MG63 (cell line): ENCODE measurements at regions not wholly inside any gene's neighbourhood (a gene's known extent, or its start where the extent isn't known, plus 50 kb on each side); places are given as distances from the start of the nearest gene placed in this dataset.

ENCODE experiments used
- DNase-seq: peaks from one replicate; pipeline ENCODE4 v3.0.0-alpha.2; 2020
- H3K27me3 ChIP-seq: fragments of 250-450 bp; sonication (Bioruptor Pico); 2 replicates; pipeline ENCODE4 v1.5.1; 2020; ENCODE audit warnings: mild to moderate bottlenecking, moderate library complexity
- H3K36me3 ChIP-seq: fragments of 250-450 bp; sonication (Bioruptor Pico); 2 replicates; pipeline ENCODE4 v1.5.1; 2020; ENCODE audit warnings: mild to moderate bottlenecking, moderate library complexity
- H3K4me3 ChIP-seq: fragments of 250-450 bp; sonication (Bioruptor Pico); 2 replicates; pipeline ENCODE4 v1.5.1; 2020; ENCODE audit warnings: mild to moderate bottlenecking, moderate library complexity
- H3K9me3 ChIP-seq: fragments of 250-450 bp; sonication (Bioruptor Pico); 2 replicates; pipeline ENCODE4 v1.5.1; 2020; ENCODE audit warnings: mild to moderate bottlenecking, moderate library complexity

GRCh38 chr22:49087716-49088601, 739.7 kb downstream of the BRD1 start:
- DNase-seq, result no peak
- no peaks in the 10 kb centered on the region for H3K9me3 ChIP-seq

GRCh38 chr22:49087198-49087597, 740.5 kb downstream of the BRD1 start:
- no peaks in the 10 kb centered on the region for H3K36me3 ChIP-seq
- H3K9me3 ChIP-seq, result no peaks in the 10 kb centered on the region
- no peak for DNase-seq
- no peak overlapping the region for H3K4me3 ChIP-seq
- no peaks in the 10 kb centered on the region for H3K27me3 ChIP-seq

More at GRCh38 chr22:49087716-49088601, 739.7 kb downstream of the BRD1 start:
- no peaks in the 10 kb centered on the region for H3K27me3 ChIP-seq
- no peak overlapping the region for H3K4me3 ChIP-seq
- H3K36me3 ChIP-seq, result no peaks in the 10 kb centered on the region

GRCh38 chr22:49086606-49087157, 741.0 kb downstream of the BRD1 start:
- no peak for DNase-seq
- Histone ChIP-seq H3K9me3 (no peaks in the 10 kb centered on the region), H3K27me3 (no peaks in the 10 kb centered on the region), H3K36me3 (no peaks in the 10 kb centered on the region), H3K4me3 (no peak overlapping the region)

- Histone ChIP-seq H3K9me3 (no peaks in the 10 kb centered on the region), H3K36me3 (no peaks in the 10 kb centered on the region), H3K27me3 (no peaks in the 10 kb centered on the region), H3K4me3 (no peak overlapping the region)
- DNase-seq, result no peak
Measured at GRCh38 chr22:49086181-49086580, 741.5 kb downstream of the BRD1 start.

- H3K36me3 ChIP-seq, result no peaks in the 10 kb centered on the region
- no peak overlapping the region for H3K4me3 ChIP-seq
- DNase-seq, result no peak
- no peaks in the 10 kb centered on the region for H3K9me3 ChIP-seq
- H3K27me3 ChIP-seq, result no peaks in the 10 kb centered on the region
Measured at GRCh38 chr22:49084206-49084605, 743.5 kb downstream of the BRD1 start.

GRCh38 chr22:49083607-49084006, 744.1 kb downstream of the BRD1 start:
- Histone ChIP-seq H3K27me3 (no peaks in the 10 kb centered on the region), H3K4me3 (no peak overlapping the region), H3K36me3 (no peaks in the 10 kb centered on the region), H3K9me3 (no peaks in the 10 kb centered on the region)
- DNase-seq, result no peak

- Histone ChIP-seq H3K27me3 (no peaks in the 10 kb centered on the region), H3K4me3 (no peak overlapping the region), H3K9me3 (no peaks in the 10 kb centered on the region), H3K36me3 (no peaks in the 10 kb centered on the region)
- no peak for DNase-seq
Measured at GRCh38 chr22:49082451-49082850, 745.2 kb downstream of the BRD1 start.

GRCh38 chr22:49081926-49082325, 745.7 kb downstream of the BRD1 start:
- H3K9me3 ChIP-seq, result no peaks in the 10 kb centered on the region
- H3K36me3 ChIP-seq, result no peaks in the 10 kb centered on the region
- no peak overlapping the region for H3K4me3 ChIP-seq
- H3K27me3 ChIP-seq, result no peaks in the 10 kb centered on the region
- DNase-seq, result no peak

GRCh38 chr22:49081261-49081666, 746.4 kb downstream of the BRD1 start:
- H3K9me3 ChIP-seq, result no peaks in the 10 kb centered on the region
- no peak for DNase-seq
- no peaks in the 10 kb centered on the region for H3K27me3 ChIP-seq
- H3K4me3 ChIP-seq, result no peak overlapping the region
- H3K36me3 ChIP-seq, result no peaks in the 10 kb centered on the region

GRCh38 chr22:49080631-49081030, 747.0 kb downstream of the BRD1 start:
- Histone ChIP-seq H3K9me3 (no peaks in the 10 kb centered on the region), H3K27me3 (no peaks in the 10 kb centered on the region)

GRCh38 chr22:49079743-49080500, 747.8 kb downstream of the BRD1 start:
- H3K27me3 ChIP-seq, result no peaks in the 10 kb centered on the region
- no peak overlapping the region for H3K4me3 ChIP-seq
- H3K9me3 ChIP-seq, result no peaks in the 10 kb centered on the region
- no peak for DNase-seq
- H3K36me3 ChIP-seq, result no peaks in the 10 kb centered on the region

More at GRCh38 chr22:49080631-49081030, 747.0 kb downstream of the BRD1 start:
- Histone ChIP-seq H3K4me3 (no peak overlapping the region), H3K36me3 (no peaks in the 10 kb centered on the region)
- no peak for DNase-seq

GRCh38 chr22:49079027-49079725, 748.5 kb downstream of the BRD1 start:
- no peak for DNase-seq
- H3K27me3 ChIP-seq, result no peaks in the 10 kb centered on the region
- no peak overlapping the region for H3K4me3 ChIP-seq
- H3K36me3 ChIP-seq, result no peaks in the 10 kb centered on the region
- H3K9me3 ChIP-seq, result no peaks in the 10 kb centered on the region

GRCh38 chr22:49078076-49078710, 749.5 kb downstream of the BRD1 start:
- Histone ChIP-seq H3K36me3 (no peaks in the 10 kb centered on the region), H3K9me3 (no peaks in the 10 kb centered on the region), H3K27me3 (no peaks in the 10 kb centered on the region), H3K4me3 (no peak overlapping the region)
- no peak for DNase-seq

- Histone ChIP-seq H3K9me3 (no peaks in the 10 kb centered on the region), H3K27me3 (no peaks in the 10 kb centered on the region), H3K4me3 (no peak overlapping the region), H3K36me3 (no peaks in the 10 kb centered on the region)
- DNase-seq, result no peak
Measured at GRCh38 chr22:49077586-49077985, 750.1 kb downstream of the BRD1 start.

- Histone ChIP-seq H3K9me3 (no peaks in the 10 kb centered on the region), H3K27me3 (no peaks in the 10 kb centered on the region), H3K36me3 (no peaks in the 10 kb centered on the region), H3K4me3 (no peak overlapping the region)
- DNase-seq, result no peak
Measured at GRCh38 chr22:49077036-49077393, 750.7 kb downstream of the BRD1 start.

GRCh38 chr22:49076300-49077035, 751.2 kb downstream of the BRD1 start:
- Histone ChIP-seq H3K4me3 (no peak overlapping the region), H3K9me3 (no peaks in the 10 kb centered on the region), H3K27me3 (no peaks in the 10 kb centered on the region), H3K36me3 (no peaks in the 10 kb centered on the region)
- DNase-seq, result no peak
